HG02973 (cell line): ENCODE measurements at regions not wholly inside any gene's neighbourhood (a gene's known extent, or its start where the extent isn't known, plus 50 kb on each side); places are given as distances from the start of the nearest gene placed in this dataset.

Source experiments
- ATAC-seq: cut with Tn5 transposase; IDR thresholded peaks from one replicate; pipeline ENCODE4 v1.9.1; 2021; ENCODE audit warnings: moderate library complexity; ENCODE audit not compliant: unreplicated experiment

DNA sequence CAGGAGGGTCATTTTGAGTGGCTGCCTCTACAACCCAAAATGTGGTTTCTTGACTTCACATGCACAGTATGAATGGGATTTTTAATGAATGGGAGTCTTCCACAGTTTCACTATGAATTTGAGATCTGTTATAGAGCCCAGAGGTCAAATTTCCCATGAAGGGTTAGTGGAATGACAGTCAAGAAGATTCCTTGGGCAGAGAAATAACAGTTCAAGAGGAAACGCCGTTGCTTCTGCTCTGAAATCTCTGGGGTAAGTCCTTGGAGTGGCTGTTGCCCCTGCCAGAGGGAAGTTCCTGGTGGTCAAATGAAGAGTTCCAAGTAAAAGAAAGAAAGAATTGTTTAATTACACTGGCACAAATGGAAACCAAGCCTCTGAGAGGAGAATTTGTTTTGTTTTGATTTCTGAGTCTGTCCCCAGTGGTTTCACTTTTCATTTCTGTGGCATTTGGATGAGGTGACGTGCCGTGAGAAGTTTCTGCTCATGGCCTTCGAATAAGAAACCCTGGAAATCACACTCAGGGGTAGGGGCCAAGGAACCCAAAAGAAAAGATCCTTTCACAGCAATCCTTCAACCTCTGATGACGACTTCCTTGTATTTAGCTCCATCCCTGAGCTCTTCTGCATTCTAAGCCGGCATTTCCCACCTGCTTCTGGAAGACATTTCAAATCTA lies 77.5 kb upstream of the IL12A start:
- peak; percentile 80 for ATAC-seq

GRCh38 chr3:159911664-159912037 lies 77.0 kb upstream of the IL12A start:
- ATAC-seq, result no peak

GRCh38 chr3:159913712-159914414 lies 74.8 kb upstream of the IL12A start:
- no peak for ATAC-seq

DNA sequence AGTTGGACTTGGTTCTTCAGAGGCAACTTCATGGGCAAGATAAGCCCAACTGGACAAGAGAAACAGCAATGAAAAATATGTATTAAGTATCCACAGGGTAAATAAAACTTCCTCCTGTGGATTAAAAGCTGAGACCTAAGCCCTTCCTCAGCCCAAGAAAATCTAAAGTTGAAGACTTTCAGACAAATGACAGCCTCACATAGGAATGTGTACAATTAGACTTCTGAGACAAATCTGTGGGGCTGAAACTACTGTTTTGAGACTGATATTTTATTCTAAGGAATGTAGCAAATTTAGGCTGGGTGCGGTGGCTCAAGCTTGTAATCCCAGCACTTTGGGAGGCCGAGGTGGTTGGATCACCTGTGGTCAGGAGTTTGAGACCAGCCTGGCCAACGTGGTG lies 74.2 kb upstream of the IL12A start:
- ATAC-seq, result no peak

- ATAC-seq, result no peak
Measured at GRCh38 chr3:159916052-159916451, 72.6 kb upstream of the IL12A start.

DNA sequence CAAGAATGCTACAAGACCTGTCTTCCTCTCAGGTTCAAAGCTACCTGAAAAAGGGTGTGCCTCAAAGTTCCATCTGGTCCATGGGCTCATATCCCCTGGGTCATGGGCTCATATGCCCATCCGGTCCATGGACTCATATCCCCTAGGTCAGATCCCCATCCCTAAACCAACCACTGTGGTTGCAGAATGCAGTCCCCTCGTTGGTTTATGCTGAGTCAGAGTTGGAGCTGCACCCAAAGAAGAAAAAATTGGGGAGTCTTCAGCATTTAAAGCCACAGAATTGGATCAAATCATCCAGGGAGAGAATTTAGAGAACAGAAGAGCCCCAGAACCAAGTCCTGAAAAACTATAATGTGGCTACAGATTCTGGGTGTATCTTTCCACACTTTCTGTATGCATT lies 71.5 kb upstream of the IL12A start:
- no peak for ATAC-seq

DNA sequence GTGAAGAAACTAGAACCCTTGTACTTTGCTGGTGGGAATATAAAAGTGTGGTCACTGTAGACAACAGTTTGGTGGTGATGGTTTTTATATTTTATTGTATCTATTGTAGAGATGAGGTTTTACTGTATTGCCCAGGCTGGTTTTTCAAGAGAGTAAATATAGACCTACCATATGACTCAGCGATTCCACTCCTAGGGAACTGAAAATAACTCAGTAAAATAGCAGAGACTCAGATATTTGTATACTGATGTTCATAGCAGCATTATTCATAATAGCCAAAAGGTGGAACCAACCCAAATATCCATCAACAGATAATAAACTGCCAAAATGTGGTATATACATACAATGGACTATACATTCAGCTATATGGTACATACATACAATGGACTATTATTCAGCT lies 68.8 kb upstream of the IL12A start:
- ATAC-seq, result peak; percentile 80

DNA sequence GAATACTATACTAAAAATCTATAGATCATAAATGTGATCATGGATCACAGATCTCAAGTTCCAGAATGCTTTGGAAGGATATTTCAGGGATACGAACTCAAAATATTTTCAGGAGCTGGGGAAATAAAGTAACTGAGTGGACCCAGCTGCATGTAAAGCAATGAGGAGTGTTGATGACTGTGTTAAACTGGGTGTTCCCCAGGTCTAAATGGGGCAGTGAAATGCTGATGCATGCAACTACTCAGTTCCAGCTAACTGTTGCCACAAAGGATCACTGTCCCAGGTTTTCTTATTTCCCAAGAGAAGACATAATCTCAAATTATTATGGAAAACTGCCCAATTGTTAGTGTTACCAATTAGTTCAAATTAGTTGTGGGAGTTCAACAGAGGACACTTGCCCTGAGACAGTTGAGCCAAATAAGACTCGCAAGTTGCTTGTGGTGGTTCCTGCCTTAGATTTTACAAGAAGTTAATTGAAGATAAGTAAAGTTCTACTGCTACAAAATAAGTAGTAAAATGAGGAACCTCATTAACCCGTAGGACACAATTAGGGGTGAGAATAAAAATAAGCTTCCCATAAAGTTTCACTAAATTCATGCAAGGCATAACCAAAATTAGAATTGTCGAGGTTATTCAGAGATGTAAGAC lies 66.3 kb upstream of the IL12A start:
- no peak for ATAC-seq

- ATAC-seq, result peak; percentile 90
Measured at GRCh38 chr3:159922861-159923312, 65.7 kb upstream of the IL12A start.

- no peak for ATAC-seq
Measured at GRCh38 chr3:159923336-159923735, 65.3 kb upstream of the IL12A start.

GRCh38 chr3:159923956-159924355 lies 64.7 kb upstream of the IL12A start:
- no peak for ATAC-seq

- ATAC-seq, result no peak
Measured at GRCh38 chr3:159924411-159924810, 64.2 kb upstream of the IL12A start.

- ATAC-seq, result no peak
Measured at GRCh38 chr3:159925248-159925647, 63.4 kb upstream of the IL12A start.

DNA sequence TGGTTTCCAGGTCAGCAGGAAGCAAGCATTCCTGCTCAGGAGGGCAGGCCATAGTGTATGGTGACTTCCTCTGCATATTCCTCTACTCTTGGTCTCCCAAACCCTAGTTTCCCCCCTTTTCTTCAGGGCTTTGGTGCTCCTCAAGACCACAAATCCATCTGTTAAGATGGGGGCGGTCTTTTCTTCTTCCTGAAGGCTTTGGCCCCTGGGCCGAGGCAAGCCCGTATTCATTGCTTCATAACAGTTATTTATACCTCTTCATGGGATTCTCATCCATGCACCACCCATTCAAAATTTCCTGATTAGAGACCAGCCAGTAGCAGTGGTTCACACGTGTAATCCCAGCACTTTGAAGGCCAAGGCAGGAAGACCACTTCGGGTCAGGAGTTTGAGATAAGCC lies 62.1 kb upstream of the IL12A start:
- no peak for ATAC-seq

DNA sequence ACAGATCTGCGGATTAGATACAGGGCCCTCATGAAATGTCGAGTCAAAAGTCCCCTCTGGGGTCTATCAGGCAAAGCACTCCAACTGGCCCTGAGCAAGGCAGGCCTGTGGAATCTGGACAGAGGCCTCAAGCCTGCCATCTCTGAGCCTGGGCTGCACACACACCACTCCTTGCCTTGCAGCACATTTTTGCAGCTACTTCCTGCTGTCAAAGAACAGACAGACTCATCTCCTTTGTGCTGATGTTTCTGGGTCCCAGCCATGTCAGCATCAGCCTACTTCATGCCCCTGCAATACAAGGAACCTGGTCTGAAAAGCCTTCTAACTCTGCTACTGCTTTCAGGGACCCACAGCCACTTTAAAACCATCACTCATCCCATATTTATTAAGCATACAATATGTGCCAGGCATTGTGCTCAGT lies 60.6 kb upstream of the IL12A start:
- no peak for ATAC-seq

DNA sequence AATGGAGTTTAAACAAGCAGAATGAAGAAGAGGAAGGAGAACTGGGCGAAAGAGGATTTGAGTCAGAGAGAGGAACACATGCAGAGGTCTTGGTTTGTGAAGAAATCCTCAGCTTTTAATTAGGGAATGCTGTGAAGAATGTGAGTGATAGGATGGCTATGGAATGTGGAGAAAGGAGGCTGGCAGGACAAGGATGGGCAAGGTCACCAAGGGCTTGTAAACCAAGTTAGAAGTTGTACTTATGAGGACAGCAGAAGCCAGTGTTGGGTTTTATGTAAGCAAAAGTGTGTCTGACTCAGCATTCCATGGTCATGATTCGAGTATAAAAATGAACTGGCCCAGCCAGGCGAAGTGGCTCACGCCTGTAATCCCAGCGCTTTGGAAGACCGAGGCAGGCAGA lies 60.0 kb upstream of the IL12A start:
- no peak for ATAC-seq

GRCh38 chr3:159929171-159930141 lies 59.2 kb upstream of the IL12A start:
- peak; percentile 67 for ATAC-seq

DNA sequence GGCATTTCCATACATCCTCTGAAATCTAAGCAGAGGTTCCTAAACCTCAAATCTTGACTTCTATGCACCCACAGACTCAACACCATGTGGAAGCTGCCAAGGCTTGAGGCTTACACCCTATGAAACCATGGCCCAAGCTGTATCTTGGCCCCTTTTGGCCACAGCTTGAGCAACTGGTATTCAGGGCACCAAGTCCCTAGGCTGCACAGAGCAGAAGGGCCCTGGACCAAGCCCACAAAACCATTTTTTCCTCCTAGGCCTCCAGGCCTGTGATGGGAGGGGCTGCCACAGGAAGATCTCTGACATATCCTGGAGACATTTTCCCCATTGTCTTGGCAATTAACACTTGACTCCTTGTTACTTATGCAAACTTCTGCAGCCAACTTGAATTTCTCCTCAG lies 54.4 kb upstream of the IL12A start:
- ATAC-seq, result no peak

DNA sequence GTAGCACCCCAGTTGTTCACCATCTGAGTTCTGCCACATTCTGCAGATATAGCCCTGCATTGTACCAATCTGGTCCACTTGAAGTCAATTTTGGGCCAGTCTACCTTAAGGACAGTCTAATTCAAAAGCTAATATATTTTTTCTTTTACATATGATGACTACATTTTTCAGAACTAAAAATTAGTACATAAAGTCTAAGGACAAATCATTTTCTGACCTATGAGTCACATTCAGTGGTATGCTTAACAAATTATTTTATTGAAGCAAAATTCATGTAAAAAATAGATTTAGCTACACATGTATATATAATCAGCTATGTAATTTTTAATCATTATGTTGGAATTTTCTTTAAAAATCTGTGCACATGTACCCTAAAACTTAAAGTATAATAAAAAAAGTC lies 52.1 kb upstream of the IL12A start:
- ATAC-seq, result no peak

DNA sequence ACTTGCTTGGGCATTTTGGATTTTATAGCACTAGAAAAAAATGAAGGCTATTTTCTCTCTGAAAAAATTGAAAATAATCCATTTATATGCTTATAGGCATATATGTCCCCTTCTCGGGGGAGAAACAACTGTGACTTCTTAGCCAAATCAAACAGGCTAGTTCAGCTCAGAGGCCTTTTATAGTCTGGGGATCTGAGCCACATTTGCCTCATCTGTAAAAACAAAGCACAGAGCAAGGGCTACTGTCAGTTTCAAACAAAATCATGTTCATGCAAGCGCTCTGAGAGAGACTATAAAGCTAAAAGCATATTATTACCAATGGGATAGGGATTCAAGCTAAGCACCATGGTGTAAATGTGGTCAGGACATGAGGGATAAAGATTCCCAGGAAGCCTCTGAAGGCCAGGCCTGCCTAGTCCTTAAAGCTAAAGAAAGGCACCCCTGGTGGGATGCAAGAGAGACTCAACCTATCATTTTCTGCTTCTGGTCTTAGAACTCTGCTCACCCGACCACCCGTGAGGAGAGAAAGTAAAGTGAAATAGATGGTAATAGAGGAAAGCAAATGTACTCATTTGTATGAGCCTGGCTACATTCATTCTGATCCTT lies 51.0 kb upstream of the IL12A start:
- ATAC-seq, result no peak

- no peak for ATAC-seq
Measured at GRCh38 chr3:159938714-159939113, 49.9 kb upstream of the IL12A start.
